ENCODE measurements at regions not wholly inside any gene's neighbourhood (a gene's known extent, or its start where the extent isn't known, plus 50 kb on each side); places are given as distances from the start of the nearest gene placed in this dataset.

DNA sequence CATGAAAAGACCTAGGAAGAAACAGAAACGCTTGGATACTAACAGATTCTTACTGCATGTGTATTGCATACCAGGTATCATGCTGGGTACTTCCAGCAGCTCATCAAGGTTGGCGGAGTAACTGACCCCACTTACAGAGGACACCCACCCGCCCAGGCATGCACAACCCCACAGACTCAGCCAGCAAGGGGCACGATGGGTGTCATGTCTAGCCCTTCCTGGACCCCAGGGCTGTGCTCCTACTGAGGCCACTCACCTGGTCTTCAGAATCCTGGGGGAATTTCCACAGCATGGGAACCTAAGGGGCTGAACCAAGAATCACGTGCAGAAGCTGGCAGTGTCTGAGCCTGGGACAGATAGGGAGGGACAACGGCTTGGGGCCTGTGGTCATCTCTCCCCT, 134.1 kb upstream of the ZNF32 start:
- H2BK120ac ChIP-seq (replicated peaks; ENCODE audit: low read depth, low read length) = no peak overlapping the region
- CTCF ChIA-PET (ENCODE audit: partially characterized antibody) = interaction anchor here (1.4 kb wide), 1 partner anchor 109 kb away, joined by 4 read pairs; no protein-coding TSS in a partner anchor
- H3K18ac ChIP-seq (ENCODE audit: extremely low read depth, low read length) = no peak overlapping the region
- no peak overlapping the region for H2BK15ac ChIP-seq (ENCODE audit: low read length)
- no peak overlapping the region for H3K4me3 ChIP-seq (ENCODE audit: extremely low read depth in 1 of 4, insufficient read depth in 2 of 4, low read depth in 3 of 4, low read length in 4 of 4)
- H3K4me2 ChIP-seq (ENCODE audit: insufficient read depth in 1 of 2, low read depth in 2 of 2, low read length in 2 of 2) = no peak overlapping the region
- H3K23me2 ChIP-seq (ENCODE audit: low read depth, low read length) = no peaks in the 10 kb centered on the region
- H2BK5ac ChIP-seq (ENCODE audit: low read depth, low read length) = no peak overlapping the region
- WGBS, 2 experiments (ENCODE audit: extremely low coverage in 1 of 2, insufficient coverage in 1 of 2, insufficient read length in 1 of 2, insufficient replicate concordance in 2 of 2, low coverage in 1 of 2, low lambda C conversion rate in 2 of 2, missing lambda C conversion rate in 1 of 2) = 95% methylated on average over 6 of the region's 6 CpGs; no CpG with 5 or more reads in 1 of the 2 experiments
- no peak for DNase-seq (ENCODE audit: low read depth in 1 of 2, low spot score in 2 of 2)
- no peak overlapping the region for H4K91ac ChIP-seq (replicated peaks; ENCODE audit: insufficient read length, low read length)
- no peaks in the 10 kb centered on the region for H3K4me1 ChIP-seq (replicated peaks in 1 of 4; ENCODE audit: control insufficient read depth in 3 of 4, insufficient read depth in 4 of 4, low read length in 3 of 4)
- no peak overlapping the region for H3K27ac ChIP-seq (ENCODE audit: low read depth, low read length)
- H4K20me1 ChIP-seq (replicated peaks in 1 of 2; ENCODE audit: control insufficient read depth in 1 of 2, insufficient read depth in 2 of 2, low read length in 2 of 2) = no peaks in the 10 kb centered on the region
- no peak overlapping the region for H2BK20ac ChIP-seq (ENCODE audit: low read length)
- no peak overlapping the region for H4K8ac ChIP-seq (ENCODE audit: extremely low read depth, insufficient read depth, low read length)
- H2AFZ ChIP-seq (ENCODE audit: low read length) = no peak overlapping the region
- H4K5ac ChIP-seq (ENCODE audit: insufficient read length, low read depth, low read length) = no peak overlapping the region
- no peak overlapping the region for H3K9ac ChIP-seq (replicated peaks in 1 of 4; ENCODE audit: extremely low read depth in 1 of 4, low read depth in 3 of 4, low read length in 3 of 4)
- no peaks in the 10 kb centered on the region for H3K79me2 ChIP-seq (ENCODE audit: control insufficient read depth in 1 of 2, insufficient read depth in 2 of 2, low read length in 2 of 2)
- H3K79me1 ChIP-seq (ENCODE audit: low read depth, low read length) = no peaks in the 10 kb centered on the region
- no peak for FAIRE-seq
- H3K56ac ChIP-seq (replicated peaks; ENCODE audit: insufficient read length, low read depth, low read length) = no peak overlapping the region
- H3K27me3 ChIP-seq (replicated peaks in 1 of 4; ENCODE audit: control insufficient read depth in 3 of 4, extremely low read depth in 1 of 4, insufficient read depth in 3 of 4, low read length in 3 of 4) = no peaks in the 10 kb centered on the region
- no peaks in the 10 kb centered on the region for H3K36me3 ChIP-seq (ENCODE audit: control insufficient read depth in 2 of 4, insufficient read depth in 4 of 4, low read length in 3 of 4)
- no peak overlapping the region for H3K23ac ChIP-seq (ENCODE audit: insufficient read length)
- POLR2A ChIA-PET (ENCODE audit: partially characterized antibody) = no interaction called here
- no peak overlapping the region for H3K14ac ChIP-seq (ENCODE audit: insufficient read length)
- no peak overlapping the region for H2AK5ac ChIP-seq (ENCODE audit: low read depth, low read length)
- no peak overlapping the region for H3K4ac ChIP-seq (replicated peaks; ENCODE audit: insufficient read length, low read depth, low read length)
- H3K9me3 ChIP-seq (ENCODE audit: insufficient read depth in 2 of 2, low read depth in 1 of 2, low read length in 1 of 2) = no peaks in the 10 kb centered on the region
- no peak overlapping the region for H2BK12ac ChIP-seq (ENCODE audit: low read depth, low read length)
- TF ChIP-seq KDM4A (IDR thresholded peaks at IDR 0.05; ENCODE audit: low read depth, low read length, severe bottlenecking) = no peak

Measured in H1 (cell line).